Stomach (tissue), 8 donors: ENCODE measurements at regions not wholly inside any gene's neighbourhood (a gene's known extent, or its start where the extent isn't known, plus 50 kb on each side); places are given as distances from the start of the nearest gene placed in this dataset.
"Not testable (repeated sequence)": the region's sequence is repeated elsewhere in the genome, so short reads cannot be mapped to it uniquely, and the experiment has no call there.

Experiments
- DNase-seq, 2 donors: peaks; one replicate each; pipeline versions ENCODE4 v3.0.0 to v3.0.0-alpha.2; 2013 to 2019
- H3K27ac ChIP-seq, 5 donors: fragments of 200-600 bp in 4 of 5; sonication (generic) in 4 of 5; one replicate each; pipeline ENCODE4 v1.5.1; 2013 to 2019; ENCODE audit warnings: mild to moderate bottlenecking in 1 of 5, moderate library complexity in 1 of 5
- H3K27me3 ChIP-seq, 3 donors: fragments of 200-600 bp; sonication (generic); one replicate each; pipeline ENCODE4 v1.5.1; 2017 to 2019; ENCODE audit warnings: mixed run types in 1 of 3
- H3K36me3 ChIP-seq, 4 donors: fragments of 200-600 bp; sonication (generic); 1 replicate in 3 of 4; 2 replicates in 1 of 4; pipeline ENCODE4 v1.5.1; 2016 to 2019
- H3K4me1 ChIP-seq, 4 donors: fragments of 200-600 bp; sonication (generic); one replicate each; pipeline ENCODE4 v1.5.1; 2016 to 2019
- H3K4me3 ChIP-seq, 4 donors: fragments of 200-600 bp; sonication (generic) in 3 of 4; one replicate each; pipeline ENCODE4 v1.5.1; 2016 to 2019; ENCODE audit warnings: mild to moderate bottlenecking in 1 of 4
- H3K9me3 ChIP-seq, 4 donors: fragments of 200-600 bp; sonication (generic); one replicate each; pipeline ENCODE4 v1.5.1; 2016 to 2019
- EP300 ChIP-seq: sonication (generic); formaldehyde crosslinking; IDR thresholded peaks from one replicate; pipeline ENCODE4 v1.6.1; 2017; ENCODE audit warnings: antibody characterized with exemption
- POLR2A ChIP-seq, 4 donors: fragments of 450-650 bp; IDR thresholded peaks; one replicate each; pipeline ENCODE4 v1.6.1; 2016; ENCODE audit warnings: antibody characterized with exemption in 4 of 4, control low read depth in 2 of 4, mild to moderate bottlenecking in 1 of 4, moderate library complexity in 1 of 4
- POLR2AphosphoS5 ChIP-seq, 3 donors: sonication (generic); formaldehyde crosslinking; IDR thresholded peaks; one replicate each; pipeline ENCODE4 v1.6.1; 2016; ENCODE audit warnings: antibody characterized with exemption in 3 of 3
- WGBS, 5 donors: extraction: QIAGEN DNeasy Blood & Tissue Kit in 3 of 5; methylation state at CpG; one replicate each; pipeline versions ENCODE4 v1.1.5 to v1.1.7; 2013 to 2018; 5-methylcytosine and 5-hydroxymethylcytosine counted together
- intact Hi-C: fragments of 100-400 bp; cut with DNase I; formaldehyde crosslinking; loops from one replicate; pipeline ENCODE4 v1.15.1; 2023; ENCODE audit warnings: low total_unique reads
- TF ChIP-seq, protein P1 (sequence below), 7 experiments: fragments of 450-650 bp in 4 of 7; fragments of 200-600 bp in 3 of 7; sonication (generic) in 3 of 7; IDR thresholded peaks; one replicate each; pipeline ENCODE4 v1.5.1; 2016 to 2019; ENCODE audit warnings: antibody characterized with exemption in 7 of 7, control low read depth in 2 of 7, mild to moderate bottlenecking in 1 of 7
- donor health status: healthy with polysubstance abuse.
- donor health status: Bipolar disorder and iron deficiency.
- donor health status: healthy.

DNA sequence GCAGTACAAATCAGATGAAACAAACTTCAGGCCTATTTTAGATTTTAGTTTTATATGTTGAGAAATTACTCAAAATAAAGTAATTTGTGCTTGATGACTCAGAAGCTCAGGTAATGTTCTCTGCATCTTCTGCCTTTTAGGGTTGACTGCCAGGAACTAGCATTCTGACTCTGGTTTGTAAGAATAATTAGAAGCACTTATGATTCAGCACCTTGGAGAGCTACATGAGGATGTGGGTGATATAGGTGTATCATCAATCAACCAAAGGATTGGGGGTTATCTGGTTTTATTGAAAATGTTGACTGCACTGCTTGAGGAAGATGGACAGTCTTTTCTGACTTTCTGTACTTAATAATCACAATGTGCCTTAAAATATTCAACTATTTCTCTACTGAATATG, 118.7 kb upstream of the SGCD start:
- DNase-seq, result peak in 1 of 2 donors; percentile 6
- Histone ChIP-seq H3K27me3 (no peaks in the 10 kb centered on the region), H3K4me1 (no peaks in the 10 kb centered on the region), H3K27ac (no peak overlapping the region), H3K4me3 (no peak overlapping the region), H3K36me3 (no peaks in the 10 kb centered on the region), H3K9me3 (peaks cover 0 to 25% (median 10%) of the 10 kb centered on the region in 4 donors)
- intact Hi-C loops, result no loop called here
- no peak for TF ChIP-seq POLR2A (IDR thresholded peaks at IDR 0.05)
- TF ChIP-seq, protein P1, sequence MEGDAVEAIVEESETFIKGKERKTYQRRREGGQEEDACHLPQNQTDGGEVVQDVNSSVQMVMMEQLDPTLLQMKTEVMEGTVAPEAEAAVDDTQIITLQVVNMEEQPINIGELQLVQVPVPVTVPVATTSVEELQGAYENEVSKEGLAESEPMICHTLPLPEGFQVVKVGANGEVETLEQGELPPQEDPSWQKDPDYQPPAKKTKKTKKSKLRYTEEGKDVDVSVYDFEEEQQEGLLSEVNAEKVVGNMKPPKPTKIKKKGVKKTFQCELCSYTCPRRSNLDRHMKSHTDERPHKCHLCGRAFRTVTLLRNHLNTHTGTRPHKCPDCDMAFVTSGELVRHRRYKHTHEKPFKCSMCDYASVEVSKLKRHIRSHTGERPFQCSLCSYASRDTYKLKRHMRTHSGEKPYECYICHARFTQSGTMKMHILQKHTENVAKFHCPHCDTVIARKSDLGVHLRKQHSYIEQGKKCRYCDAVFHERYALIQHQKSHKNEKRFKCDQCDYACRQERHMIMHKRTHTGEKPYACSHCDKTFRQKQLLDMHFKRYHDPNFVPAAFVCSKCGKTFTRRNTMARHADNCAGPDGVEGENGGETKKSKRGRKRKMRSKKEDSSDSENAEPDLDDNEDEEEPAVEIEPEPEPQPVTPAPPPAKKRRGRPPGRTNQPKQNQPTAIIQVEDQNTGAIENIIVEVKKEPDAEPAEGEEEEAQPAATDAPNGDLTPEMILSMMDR (IDR thresholded peaks at IDR 0.05), result no peak
- TF ChIP-seq POLR2AphosphoS5 (IDR thresholded peaks at IDR 0.05), result no peak
- TF ChIP-seq EP300, result no peak

DNA sequence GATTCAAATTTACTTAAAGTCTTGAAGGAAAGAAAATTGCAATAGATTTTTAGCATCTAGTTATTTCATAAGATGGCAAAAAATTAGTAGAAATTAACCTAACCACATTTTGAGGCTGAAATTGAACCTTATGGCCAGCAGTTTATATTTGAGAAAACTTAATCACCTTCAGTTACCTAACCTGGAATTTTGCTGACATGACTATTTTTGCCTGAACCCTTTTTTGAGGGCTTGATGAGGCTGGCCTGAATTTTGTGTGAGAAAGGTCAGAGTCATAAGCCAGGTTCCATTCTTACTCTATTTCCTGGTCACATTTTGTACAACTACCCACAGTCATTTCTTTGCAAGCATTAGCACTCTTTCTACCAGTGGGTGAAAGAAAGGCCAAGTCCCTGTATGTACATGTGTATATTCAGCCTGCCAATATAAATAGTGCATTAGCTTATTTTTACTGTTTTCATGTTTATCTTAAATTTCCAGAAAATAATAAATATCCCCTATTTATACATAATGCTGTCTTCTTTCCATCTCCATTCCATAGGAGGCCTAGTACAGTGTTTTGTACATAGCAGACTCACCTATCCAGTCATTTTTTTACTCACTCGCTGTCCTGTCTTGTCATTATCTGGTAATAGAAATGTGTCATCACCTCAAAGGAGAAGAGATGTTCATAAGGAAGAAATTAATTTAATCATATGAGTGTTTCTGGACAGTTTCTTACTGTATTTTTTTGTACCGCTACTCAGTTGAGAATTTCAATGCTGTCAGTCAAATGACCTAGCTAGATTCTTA, 108.4 kb upstream of the SGCD start:
- intact Hi-C loops, result no loop called here
- Histone ChIP-seq H3K9me3 (peaks cover 0 to 8% (median 0%) of the 10 kb centered on the region in 4 donors), H3K4me3 (no peak overlapping the region), H3K36me3 (no peaks in the 10 kb centered on the region), H3K27ac (no peak overlapping the region), H3K27me3 (no peaks in the 10 kb centered on the region), H3K4me1 (no peaks in the 10 kb centered on the region)
- TF ChIP-seq POLR2AphosphoS5 (IDR thresholded peaks at IDR 0.05), result no peak
- no peak for TF ChIP-seq POLR2A (IDR thresholded peaks at IDR 0.05)
- TF ChIP-seq EP300, result no peak
- TF ChIP-seq, protein P1 (IDR thresholded peaks at IDR 0.05), result no peak
- 87 to 97% (median 94%) methylated on average over 2 of the region's 2 CpGs for WGBS, 5 donors
- DNase-seq, result no peak

DNA sequence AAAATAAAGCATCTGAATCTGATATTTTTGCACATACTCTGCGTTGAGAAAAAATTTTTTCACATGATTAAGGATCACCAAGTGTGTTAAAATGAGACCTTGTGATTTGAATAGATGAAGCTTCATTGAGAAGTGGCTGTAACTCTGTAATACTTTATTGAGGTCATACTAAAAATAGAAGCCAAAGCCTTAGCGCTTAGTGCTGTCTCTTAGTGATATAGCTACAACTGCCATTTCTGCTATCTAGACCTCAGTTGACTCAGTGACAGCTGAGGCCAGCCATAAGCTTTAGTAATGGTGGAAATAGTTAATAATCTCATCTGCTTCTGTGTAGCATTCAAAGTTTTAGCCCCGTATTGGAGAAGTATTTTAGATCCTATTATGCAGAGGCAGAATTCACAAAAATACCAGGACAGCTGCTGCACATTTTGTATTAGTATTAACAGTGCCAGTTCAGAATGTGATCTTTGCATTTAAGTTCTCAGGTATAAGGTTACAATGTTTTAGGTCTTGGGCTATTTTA, 107.4 kb upstream of the SGCD start:
- DNase-seq, result no peak
- WGBS, 5 donors, result 63 to 79% (median 75%) methylated on average over 3 of the region's 3 CpGs
- H3K9me3 ChIP-seq, result peaks cover 0 to 6% (median 0%) of the 10 kb centered on the region in 4 donors
- no peak overlapping the region for H3K27ac ChIP-seq
- intact Hi-C loops, result no loop called here
- no peaks in the 10 kb centered on the region for H3K4me1 ChIP-seq
- no peak for TF ChIP-seq POLR2A (IDR thresholded peaks at IDR 0.05)
- TF ChIP-seq, protein P1 (IDR thresholded peaks at IDR 0.05), result no peak
- no peak for TF ChIP-seq POLR2AphosphoS5 (IDR thresholded peaks at IDR 0.05)
- TF ChIP-seq EP300, result no peak
- no peak overlapping the region for H3K4me3 ChIP-seq
- H3K36me3 ChIP-seq, result no peaks in the 10 kb centered on the region
- H3K27me3 ChIP-seq, result no peaks in the 10 kb centered on the region

DNA sequence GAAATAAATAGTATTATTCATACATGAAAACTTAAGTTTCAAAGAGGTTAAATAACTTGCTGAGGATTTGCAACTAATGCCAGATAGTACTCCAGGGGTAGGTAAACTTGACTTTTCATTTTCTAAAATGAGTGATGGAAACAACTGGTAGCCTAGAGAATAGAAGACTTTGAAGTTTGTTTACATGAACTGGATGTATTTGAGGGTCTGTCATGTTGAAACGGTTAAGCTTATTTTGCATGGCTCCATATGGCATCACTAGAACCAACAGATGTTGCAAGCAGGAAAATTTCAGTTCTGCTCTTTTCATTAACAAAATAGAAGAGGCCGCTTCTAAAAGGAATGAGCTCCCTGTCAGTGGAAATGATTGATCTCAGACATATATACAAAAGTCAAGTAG, 105.1 kb upstream of the SGCD start:
- H3K27ac ChIP-seq, result no peak overlapping the region
- TF ChIP-seq EP300 (no peak), POLR2A (IDR thresholded peaks at IDR 0.05) (no peak)
- no peaks in the 10 kb centered on the region for H3K36me3 ChIP-seq
- DNase-seq, result peak in 1 of 2 donors; percentile 9
- no peaks in the 10 kb centered on the region for H3K4me1 ChIP-seq
- WGBS, 5 donors, result 38 to 54% (median 44%) methylated on average over 2 of the region's 2 CpGs
- H3K9me3 ChIP-seq, result no peaks in the 10 kb centered on the region
- no peaks in the 10 kb centered on the region for H3K27me3 ChIP-seq
- H3K4me3 ChIP-seq, result no peak overlapping the region
- intact Hi-C loops, result no loop called here

DNA sequence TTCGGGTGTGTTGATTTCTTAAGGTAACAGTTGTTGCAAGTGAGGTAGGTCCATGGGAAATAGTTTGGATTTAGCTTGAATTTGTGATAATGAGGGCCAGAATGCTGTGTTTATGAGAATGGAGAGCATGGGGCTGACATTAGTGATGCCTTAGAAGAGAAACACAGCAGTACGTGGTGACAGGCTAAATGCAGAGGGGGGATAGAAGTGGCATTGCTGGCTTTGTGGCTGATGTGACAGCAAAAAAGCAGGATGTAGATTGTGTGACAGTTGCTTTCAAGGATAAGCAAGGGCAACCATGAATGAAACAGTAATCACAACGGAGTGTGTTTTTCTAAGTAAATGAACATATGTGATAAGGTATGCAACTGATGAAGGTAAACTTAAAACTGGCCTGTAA, 103.4 kb upstream of the SGCD start:
- intact Hi-C loops, result no loop called here
- no peak overlapping the region for H3K27ac ChIP-seq
- H3K4me3 ChIP-seq, result no peak overlapping the region
- DNase-seq, result no peak
- WGBS, 5 donors, result 54 to 67% (median 61%) methylated on average over 3 of the region's 3 CpGs
- H3K36me3 ChIP-seq, result no peaks in the 10 kb centered on the region
- H3K9me3 ChIP-seq, result peaks cover 0 to 6% (median 0%) of the 10 kb centered on the region in 4 donors
- TF ChIP-seq POLR2AphosphoS5 (IDR thresholded peaks at IDR 0.05), result no peak
- no peak for TF ChIP-seq EP300
- TF ChIP-seq, protein P1 (IDR thresholded peaks at IDR 0.05), result no peak
- no peak for TF ChIP-seq POLR2A (IDR thresholded peaks at IDR 0.05)
- H3K4me1 ChIP-seq, result no peaks in the 10 kb centered on the region
- no peaks in the 10 kb centered on the region for H3K27me3 ChIP-seq

DNA sequence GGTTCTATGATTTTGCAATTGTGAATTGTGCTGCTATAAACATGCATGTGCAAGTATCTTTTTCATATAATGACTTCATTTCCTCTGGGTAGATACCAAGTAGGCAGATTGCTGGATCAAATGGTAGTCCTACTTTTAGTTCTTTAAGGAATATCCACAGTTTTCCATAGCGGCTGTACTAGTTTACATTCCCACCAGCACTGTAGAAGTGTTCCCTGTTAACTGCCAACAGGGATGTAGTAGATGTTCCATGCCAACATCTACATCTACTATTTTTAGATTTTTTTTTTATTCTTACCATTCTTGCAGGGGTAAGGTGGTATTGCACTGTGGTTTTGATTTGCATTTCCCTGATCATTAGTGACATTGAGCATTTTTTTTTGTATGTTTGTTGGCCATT, 100.5 kb upstream of the SGCD start:
- H3K4me1 ChIP-seq, H3K27me3 ChIP-seq, H3K4me3 ChIP-seq, intact Hi-C loops, H3K36me3 ChIP-seq, H3K9me3 ChIP-seq, H3K27ac ChIP-seq, DNase-seq: not testable (repeated sequence)
- 87 to 100% (median 93%) methylated on average over 1 of the region's 1 CpG for WGBS, 5 donors
